Endothelial cell of hepatic sinusoid (primary cell): ENCODE measurements at regions not wholly inside any gene's neighbourhood (a gene's known extent, or its start where the extent isn't known, plus 50 kb on each side); places are given as distances from the start of the nearest gene placed in this dataset.
"Not testable (repeated sequence)": the region's sequence is repeated elsewhere in the genome, so short reads cannot be mapped to it uniquely, and the experiment has no call there.

ENCODE experiments used
- in situ Hi-C: cut with HindIII; loops from 2 replicates; pipeline ENCODE4 v1.10.0; 2017; ENCODE audit warnings: low sequenced_read_pairs

DNA sequence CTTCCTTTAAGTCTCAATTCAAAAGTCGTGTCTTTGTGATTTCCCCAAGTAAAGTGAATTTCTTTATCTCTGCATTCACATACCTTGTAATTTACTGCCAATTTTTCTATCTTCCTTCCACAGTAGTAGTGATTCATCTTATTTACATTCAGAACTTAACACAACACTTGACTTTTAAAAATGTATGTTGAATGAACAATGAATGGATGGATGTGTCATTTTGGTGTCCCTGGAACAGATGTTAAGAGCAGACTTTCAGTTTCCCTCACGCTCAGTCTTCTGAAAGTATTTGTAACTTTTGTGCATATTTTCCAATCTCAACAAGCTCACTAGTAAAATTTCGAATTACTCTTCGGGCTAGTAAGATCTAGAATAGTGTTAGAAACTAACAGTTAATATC, 352.0 kb downstream of the HHIPL2 start:
- in situ Hi-C loops: no loop called here

DNA sequence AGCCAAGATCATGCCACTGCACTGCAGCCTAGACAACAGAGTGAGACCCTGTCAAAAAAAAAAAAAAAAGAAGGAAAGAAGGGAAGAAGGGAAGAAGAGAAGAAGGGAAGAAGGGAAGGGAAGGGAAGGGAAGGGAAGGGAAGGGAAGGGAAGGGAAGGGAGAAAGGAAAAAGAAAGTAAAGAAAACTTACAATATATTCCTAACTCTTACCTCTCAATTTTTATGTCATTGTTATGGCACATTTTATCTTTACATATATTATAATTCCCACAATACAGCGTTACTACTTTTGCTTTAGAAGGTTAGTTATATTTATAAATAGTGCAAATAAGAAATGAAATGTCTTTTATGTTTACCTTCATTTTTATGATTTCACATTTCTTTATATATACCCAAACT, 358.7 kb downstream of the HHIPL2 start:
- in situ Hi-C loops: no loop called here

DNA sequence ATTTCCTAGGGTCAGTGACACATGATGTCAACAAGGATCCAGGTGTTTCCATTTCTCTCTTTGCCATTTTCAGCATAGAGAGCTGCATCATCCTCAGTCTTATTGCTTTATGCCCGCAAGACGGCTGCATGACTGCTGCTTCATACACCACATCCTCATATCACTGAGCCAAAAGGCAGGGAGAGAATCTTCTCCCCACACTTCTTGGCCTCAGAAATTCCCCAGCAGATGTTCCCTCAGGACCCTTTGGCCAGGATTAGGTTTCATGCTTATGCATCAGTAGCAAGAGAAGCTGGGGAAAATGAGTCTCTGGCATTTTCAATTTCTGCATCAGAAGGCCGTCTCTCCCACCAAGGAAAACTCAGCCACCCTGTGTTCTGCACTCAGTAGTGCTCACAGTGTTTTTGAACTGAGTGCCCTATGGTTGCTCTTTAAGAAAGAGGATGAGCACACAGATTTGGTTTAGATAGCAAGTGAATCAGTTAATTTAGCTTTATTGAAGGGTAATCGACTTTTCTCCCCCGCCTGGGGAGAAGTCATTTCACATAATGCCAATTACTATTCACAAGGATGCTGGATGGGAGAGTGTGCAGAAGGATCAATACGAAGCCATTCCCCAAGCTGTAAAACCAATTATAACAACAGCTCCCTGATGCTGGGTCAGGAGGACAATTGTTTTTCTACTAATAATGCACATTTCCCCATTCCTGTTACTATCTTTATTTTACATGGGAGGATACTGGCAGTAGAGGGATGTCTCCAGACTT, 360.2 kb downstream of the HHIPL2 start:
- in situ Hi-C loops: no loop called here

DNA sequence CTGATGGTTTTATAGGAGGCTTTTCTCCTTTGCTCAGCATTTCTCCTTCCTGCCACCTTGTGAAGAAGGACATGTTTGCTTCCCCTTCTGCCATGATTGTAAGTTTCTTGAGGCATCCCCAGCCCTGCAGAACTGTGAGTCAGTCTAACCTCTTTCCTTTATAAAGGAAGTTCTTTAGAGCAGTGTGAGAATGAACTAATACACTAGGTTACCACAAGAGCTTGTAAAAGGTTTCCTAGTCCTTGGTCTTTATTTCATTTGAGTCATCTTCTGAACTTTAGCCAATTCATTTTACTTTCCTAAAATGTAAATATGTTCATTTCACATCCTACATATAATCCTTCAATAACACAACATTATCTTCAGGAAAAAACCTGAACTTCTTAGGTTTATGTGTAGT, 365.3 kb downstream of the HHIPL2 start:
- in situ Hi-C loops: no loop called here

DNA sequence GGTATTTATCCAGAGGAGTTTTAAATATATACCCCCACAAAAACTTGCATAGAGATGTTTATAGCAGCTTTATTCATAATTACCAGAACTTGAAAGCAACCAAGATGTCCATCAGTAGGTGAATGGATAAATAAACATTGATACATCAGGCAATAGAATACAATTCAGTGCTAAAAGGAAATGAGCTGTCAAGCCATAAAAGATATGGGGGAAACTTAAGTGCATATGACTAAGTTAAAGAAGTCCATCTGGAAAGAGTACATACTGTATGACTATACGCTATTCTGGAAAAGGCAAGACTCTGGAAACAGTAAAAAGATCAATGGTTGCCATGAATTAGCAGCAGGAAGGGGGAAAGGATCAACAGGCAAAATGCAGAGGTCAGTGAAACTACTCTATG, 366.7 kb downstream of the HHIPL2 start:
- in situ Hi-C loops: no loop called here

DNA sequence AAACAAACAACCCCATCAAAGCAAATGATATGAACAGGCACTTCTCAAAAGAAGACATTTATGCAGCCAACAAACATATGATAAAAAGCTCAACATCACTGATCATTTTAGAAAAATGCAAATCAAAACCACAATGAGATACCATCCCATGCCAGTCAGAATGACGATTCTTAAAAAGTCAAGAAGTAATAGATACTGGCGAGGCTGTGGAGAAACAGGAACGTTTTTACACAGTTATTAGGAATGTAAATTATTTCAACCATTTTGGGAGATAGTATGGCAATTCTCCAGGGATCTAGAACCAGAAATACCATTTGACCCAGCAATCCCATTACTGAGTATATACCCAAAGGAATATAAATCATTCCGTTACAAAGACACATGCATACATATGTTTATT, 370.4 kb downstream of the HHIPL2 start:
- in situ Hi-C loops: not testable (repeated sequence)

DNA sequence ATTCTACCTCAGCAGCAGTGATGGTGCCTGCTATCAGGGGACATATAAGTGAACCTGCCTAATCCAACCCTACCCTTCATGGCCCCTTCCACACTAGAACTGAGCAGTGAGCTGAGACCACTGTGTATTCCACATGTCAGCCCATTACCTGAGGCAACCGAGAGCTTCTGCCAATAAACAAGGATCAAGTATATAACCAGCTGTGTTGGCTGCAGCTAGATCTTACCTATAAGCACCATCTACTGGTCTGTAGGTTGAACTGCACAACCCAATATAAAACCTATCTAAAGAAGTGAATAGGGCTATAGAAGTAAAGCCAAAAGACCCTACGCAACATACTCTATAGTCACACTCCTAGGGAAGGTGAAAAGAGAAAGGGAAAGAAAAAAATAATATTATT, 376.9 kb downstream of the HHIPL2 start:
- in situ Hi-C loops: no loop called here

DNA sequence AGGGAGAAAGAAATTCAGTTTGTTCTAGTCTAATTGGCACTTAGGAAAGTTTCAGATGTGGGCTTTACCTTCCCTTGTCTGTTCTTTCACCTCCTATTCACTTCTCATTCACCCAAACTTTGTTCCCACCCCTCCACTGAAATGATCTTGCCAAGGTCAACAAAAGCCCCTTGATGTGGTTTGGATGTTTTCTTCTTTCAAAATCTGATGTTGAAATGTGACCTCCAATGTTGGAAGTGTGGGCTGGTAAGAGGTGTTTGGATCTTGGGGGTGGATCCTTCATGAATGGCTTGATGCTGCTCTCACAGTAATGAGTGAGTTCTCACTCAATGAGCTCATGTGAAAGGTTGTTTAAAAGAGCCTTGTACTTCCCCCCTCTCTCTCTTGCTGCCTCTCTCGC, 379.3 kb downstream of the HHIPL2 start:
- in situ Hi-C loops: loop anchor here (5.0 to 10.0 kb wide), 2 partner anchors 41 to 404 kb away; no protein-coding TSS in a partner anchor

DNA sequence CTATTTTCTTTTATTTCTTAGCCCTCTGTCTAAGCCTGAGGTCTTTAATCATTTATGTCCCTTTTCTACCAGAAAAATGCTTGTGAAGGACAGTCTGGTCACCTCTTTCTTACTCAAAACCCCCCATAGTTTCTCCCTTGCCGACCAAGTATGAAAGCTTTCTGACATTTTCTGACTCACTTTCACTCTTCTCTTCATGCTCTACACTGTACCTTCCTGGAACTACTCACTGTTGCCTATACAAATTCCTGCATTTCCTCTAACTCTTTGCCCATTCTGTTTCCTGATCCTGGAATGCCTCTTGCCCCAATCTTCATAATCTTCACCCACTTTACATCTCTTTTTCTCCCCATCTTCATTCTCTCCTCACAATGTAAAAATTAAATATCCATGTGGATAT, 380.0 kb downstream of the HHIPL2 start:
- in situ Hi-C loops: loop anchor here (5.0 to 10.0 kb wide), 2 partner anchors 41 to 403 kb away; no protein-coding TSS in a partner anchor

DNA sequence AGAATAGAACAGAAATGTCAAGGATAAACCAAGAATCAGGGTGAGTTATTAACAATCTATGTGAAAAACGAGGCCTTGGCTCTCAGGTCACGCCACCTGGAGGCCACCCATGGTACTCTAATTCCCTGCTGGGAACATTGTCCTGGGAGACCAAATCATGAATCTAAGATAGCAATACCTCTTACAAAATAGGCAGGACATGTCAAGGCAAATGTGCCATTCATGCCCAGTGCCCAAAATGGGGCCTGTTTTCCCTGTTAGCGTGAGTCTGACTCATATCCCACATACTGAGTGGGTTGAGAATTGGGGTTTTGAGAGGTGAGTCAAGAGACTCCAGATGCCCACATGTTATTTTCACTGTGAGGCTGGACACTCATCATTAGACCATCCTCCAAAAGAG, 380.8 kb downstream of the HHIPL2 start:
- in situ Hi-C loops: loop anchor here (5.0 to 10.0 kb wide), 2 partner anchors 40 to 402 kb away; no protein-coding TSS in a partner anchor

DNA sequence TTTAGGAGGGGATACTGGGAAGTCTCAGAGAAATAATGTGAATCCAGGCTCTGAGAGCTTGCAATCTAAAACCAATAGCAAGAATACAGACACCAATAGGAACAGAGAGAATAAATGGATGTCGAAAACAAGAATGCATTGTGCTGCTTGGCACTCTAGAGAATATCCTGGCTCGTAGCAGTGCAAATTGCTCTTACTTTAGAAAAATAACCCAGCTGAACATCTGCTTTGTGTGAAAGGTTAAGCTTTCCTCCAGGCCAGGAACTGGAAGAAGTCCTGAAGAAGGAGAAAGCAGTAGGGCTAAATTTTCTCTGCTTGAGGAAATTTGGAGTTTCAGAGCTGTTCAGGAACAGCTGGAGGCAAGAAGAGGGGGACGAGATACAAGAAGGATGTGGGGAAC, 382.3 kb downstream of the HHIPL2 start:
- in situ Hi-C loops: loop anchor here (5.0 to 10.0 kb wide), 2 partner anchors 38 to 401 kb away; no protein-coding TSS in a partner anchor

DNA sequence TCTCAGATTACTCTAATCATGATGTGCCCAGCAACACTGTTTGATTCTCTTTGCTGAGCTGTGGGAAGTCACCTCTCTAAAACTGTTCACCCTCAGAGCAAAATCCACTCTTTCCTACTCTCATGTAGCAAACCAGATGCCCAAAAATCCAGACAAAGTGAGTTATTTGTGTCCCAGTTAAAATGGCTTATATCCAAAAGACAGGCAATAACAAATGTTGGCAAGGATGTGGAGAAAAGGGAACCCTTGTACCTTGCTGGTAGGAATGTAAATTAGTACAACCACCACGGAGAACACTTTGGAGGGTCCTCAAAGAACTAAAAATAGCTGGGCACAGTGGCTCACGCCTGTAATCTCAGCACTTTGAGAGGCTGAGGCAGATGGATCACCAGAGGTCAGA, 384.0 kb downstream of the HHIPL2 start:
- in situ Hi-C loops: loop anchor here (10.0 kb wide), 1 partner anchor 399 kb away; no protein-coding TSS in a partner anchor

DNA sequence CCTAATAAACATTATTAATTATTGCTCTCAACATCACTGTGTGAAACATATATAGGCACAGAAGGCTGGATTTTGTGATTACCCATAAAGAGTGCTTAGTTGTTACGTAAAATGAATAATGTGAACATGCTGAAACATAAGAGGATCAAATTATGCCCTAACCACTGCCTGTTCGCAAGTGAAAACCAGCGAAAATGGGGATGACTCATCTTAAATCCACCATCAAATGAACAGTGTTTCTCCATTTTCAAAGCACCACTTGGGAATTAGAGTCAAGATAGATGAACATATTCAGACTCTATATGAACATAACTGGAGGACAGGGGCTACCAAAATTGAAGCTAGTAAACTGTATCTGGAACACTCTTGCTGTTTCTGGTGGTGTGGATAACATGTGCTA, 386.2 kb downstream of the HHIPL2 start:
- in situ Hi-C loops: loop anchor here (10.0 kb wide), 1 partner anchor 397 kb away; no protein-coding TSS in a partner anchor

DNA sequence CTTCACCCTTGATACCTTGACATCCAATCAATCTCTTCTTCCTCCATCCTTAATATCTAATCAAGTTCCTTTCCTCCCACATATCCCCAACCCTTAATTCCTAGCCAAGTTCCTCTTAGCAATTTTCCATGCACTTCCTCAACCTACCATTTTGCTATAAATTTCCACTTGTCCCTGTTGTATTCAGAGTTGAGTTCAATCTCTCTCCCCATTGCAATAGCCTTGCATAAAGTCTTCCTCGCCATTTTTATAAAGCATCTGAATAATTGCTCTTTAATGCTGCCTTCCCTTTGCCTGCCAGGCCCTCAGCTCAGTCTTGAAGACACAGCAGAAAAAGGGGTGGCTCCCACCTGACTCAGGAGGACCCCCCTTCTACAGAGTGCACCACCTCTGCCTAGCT, 390.3 kb downstream of the HHIPL2 start:
- in situ Hi-C loops: no loop called here

DNA sequence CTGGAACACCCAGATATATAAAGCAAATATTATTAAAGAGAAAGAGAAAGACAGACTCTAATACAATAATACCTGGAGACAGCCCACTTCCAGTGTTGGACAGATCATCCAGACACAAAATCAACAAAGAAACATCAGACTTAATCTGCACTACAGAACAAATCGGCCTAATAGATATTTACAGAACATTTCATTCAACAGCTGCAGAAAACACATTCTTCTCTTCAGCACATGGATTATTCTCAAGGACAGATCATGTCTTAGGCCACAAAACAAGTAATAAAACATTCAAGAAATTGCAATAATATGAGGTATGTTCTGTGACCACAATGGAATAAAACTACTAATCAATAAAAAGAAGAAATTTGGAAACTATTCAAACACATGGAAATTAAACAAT, 398.3 kb upstream of the DUSP10 start:
- in situ Hi-C loops: no loop called here

DNA sequence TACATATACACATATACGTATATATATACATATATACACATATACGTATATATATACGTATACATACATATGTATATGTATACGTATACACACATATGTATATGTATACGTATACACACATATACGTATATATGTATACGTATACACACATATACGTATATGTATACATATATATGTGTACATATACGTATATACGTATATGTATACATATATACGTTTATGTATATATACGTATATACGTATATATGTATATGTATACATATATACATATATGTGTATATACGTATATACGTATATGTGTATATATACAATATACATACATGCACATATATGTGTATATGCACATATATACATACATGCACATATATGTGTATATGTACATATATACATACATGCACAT, 396.2 kb upstream of the DUSP10 start:
- in situ Hi-C loops: no loop called here

DNA sequence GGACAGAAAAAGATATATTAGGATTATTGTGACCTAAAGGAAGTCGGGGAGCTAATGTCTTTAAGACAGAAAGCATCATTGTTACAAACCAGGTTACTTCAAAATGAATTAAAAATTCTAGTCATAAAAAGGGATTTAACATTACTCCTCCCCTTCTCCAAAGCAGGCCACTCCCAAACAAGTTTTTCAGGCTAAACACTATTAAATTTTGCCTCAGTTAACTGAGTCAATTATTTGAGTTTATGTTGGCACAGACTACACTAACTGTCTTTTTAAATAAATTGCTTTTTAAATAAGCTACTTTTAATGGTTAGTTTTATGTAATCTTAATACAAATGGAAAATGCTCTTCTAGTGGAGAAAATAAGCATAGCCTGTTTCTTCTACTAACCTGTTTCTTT, 395.0 kb upstream of the DUSP10 start:
- in situ Hi-C loops: no loop called here

DNA sequence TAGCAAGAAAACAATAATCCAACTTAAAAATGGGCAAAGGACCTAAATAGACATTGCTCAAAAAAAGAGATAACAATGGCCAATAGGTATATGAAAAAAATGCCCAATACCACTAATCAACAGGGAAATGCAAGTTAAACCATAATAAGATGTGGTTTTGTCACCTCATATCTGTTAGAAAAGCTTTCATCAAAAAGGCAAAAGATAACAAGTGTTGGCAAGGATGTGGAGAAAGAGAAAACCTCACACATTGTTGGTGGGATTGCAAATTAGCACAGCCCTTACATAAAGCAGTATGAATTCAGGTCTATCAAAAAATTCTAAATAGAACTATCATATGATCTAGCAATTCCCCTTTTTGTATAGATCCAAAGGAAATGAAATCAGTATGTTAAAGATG, 387.2 kb upstream of the DUSP10 start:
- in situ Hi-C loops: loop anchor here (5.0 kb wide), 1 partner anchor 38 kb away; no protein-coding TSS in a partner anchor

DNA sequence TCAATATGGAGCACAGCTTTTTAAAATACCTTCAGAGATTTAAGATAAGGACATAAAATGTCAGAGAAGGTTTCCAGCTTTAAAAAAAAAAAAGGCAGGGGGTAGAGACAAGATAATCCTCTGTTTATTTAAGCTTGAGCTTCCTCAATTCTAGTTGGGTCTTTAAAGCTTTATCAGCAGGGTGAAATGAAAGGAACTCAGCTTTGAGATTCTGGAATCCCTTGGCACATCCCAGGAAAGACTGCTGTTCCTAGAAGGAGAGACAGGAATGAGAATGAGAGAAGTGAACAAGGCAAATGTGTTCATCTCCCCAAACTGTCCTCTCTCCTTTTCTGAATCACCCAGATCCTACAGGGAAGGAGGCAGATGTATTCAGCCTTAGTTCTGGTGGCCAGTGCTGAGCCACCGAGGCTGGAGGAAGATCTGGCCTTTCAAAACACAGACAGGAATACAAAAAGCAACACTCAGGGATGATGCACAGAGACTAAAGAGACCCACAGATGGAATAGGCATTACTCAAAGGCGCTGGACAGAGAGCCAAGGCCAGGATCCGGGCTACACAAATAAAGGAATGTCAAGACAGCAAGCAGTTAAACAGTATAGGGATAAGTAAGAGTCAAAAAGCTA, 385.8 kb upstream of the DUSP10 start:
- in situ Hi-C loops: loop anchor here (5.0 kb wide), 1 partner anchor 40 kb away; no protein-coding TSS in a partner anchor

DNA sequence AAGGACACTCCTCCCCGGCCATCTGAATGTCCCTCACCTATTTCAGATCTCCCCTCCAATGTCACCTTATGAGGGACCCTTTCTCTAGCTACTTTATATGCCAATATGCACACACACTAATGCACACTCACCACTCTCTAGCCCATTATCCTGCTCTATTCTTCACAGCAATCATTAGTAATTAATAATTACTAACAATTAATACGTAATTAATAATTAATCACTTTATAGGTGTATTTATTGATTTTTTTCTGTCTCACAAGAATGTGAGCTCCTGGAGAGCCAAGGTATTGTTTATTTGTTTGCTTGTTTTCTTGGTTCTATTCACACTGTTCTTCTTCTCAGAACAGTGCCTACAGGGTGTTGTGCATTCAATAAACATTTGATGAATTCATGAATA, 385.2 kb upstream of the DUSP10 start:
- in situ Hi-C loops: loop anchor here (5.0 kb wide), 1 partner anchor 40 kb away; no protein-coding TSS in a partner anchor

DNA sequence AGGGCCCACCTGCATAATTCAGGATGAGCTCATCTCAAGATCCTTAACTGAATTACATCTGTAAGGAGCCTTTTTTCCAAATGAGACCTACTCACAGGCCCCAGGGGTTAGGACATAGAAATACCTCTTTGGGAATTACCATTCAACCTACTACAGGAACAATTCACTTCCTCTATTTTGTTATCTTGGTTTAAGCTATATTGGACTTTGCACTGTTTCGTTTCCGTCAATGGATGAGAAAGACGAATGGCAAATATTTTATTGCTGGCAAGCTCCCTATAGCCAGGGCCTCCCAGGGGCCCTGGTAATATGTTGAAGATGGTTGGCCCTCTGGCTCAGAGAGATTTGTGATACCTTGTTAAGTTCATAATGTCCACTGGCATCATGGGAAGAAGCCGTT, 384.2 kb upstream of the DUSP10 start:
- in situ Hi-C loops: loop anchor here (5.0 kb wide), 1 partner anchor 41 kb away; no protein-coding TSS in a partner anchor

DNA sequence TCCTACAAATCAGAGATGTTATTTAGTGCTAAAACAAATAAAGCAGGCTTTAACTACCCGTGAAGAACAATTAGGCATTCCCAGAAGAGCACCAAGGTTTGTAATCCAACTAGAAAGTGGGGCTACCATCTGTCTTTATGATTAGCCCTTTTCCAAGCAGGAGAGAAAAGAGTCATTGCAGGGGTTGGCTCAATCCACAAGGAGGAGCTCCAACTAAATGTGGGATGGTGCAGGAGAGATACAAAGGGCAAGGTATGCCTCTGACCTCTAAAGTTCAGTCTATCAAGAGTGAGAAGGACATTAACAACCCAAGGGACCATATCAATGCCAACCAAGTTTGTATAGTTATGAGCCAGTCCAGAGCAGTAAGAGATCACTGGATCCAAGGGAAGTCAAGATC, 382.7 kb upstream of the DUSP10 start:
- in situ Hi-C loops: loop anchor here (5.0 kb wide), 1 partner anchor 43 kb away; no protein-coding TSS in a partner anchor
